HG03378 (cell line): ENCODE measurements at regions not wholly inside any gene's neighbourhood (a gene's known extent, or its start where the extent isn't known, plus 50 kb on each side); places are given as distances from the start of the nearest gene placed in this dataset.

Source experiments
- ATAC-seq: cut with Tn5 transposase; IDR thresholded peaks from one replicate; pipeline ENCODE4 v1.9.1; 2021; ENCODE audit warnings: mild to moderate bottlenecking, moderate library complexity; ENCODE audit not compliant: unreplicated experiment

- no peak for ATAC-seq
These were observed 273.7 kb downstream of the KLF12 start for GRCh38 chr13:73860501-73860900.

GRCh38 chr13:73859841-73860240 is 274.4 kb downstream of the KLF12 start:
- ATAC-seq = no peak

GRCh38 chr13:73857106-73857505 is 277.1 kb downstream of the KLF12 start:
- no peak for ATAC-seq

- peak; percentile 50 for ATAC-seq
These were observed 283.1 kb downstream of the KLF12 start for GRCh38 chr13:73851104-73851503.

GRCh38 chr13:73850104-73850873 is 283.9 kb downstream of the KLF12 start:
- ATAC-seq = no peak

GRCh38 chr13:73849292-73849691 is 284.9 kb downstream of the KLF12 start:
- no peak for ATAC-seq

- ATAC-seq = no peak
These were observed 289.2 kb downstream of the KLF12 start for GRCh38 chr13:73844986-73845385.

- no peak for ATAC-seq
These were observed 291.6 kb downstream of the KLF12 start for GRCh38 chr13:73842626-73843025.

GRCh38 chr13:73842184-73842583 is 292.0 kb downstream of the KLF12 start:
- ATAC-seq = no peak

GRCh38 chr13:73837147-73837546 is 297.1 kb downstream of the KLF12 start:
- no peak for ATAC-seq

GRCh38 chr13:73835138-73835721 is 299.0 kb downstream of the KLF12 start:
- peak; percentile 66 for ATAC-seq

- no peak for ATAC-seq
These were observed 300.7 kb downstream of the KLF12 start for GRCh38 chr13:73833325-73834070.

- no peak for ATAC-seq
These were observed 301.4 kb downstream of the KLF12 start for GRCh38 chr13:73832825-73833224.

- no peak for ATAC-seq
These were observed 302.0 kb downstream of the KLF12 start for GRCh38 chr13:73832128-73832588.

- no peak for ATAC-seq
These were observed 304.8 kb downstream of the KLF12 start for GRCh38 chr13:73829416-73829815.

GRCh38 chr13:73828811-73829210 is 305.4 kb downstream of the KLF12 start:
- no peak for ATAC-seq

GRCh38 chr13:73827434-73827833 is 306.8 kb downstream of the KLF12 start:
- no peak for ATAC-seq

- ATAC-seq = no peak
These were observed 309.1 kb downstream of the KLF12 start for GRCh38 chr13:73825143-73825542.

GRCh38 chr13:73822668-73823592 is 311.3 kb downstream of the KLF12 start:
- ATAC-seq = no peak

- no peak for ATAC-seq
These were observed 313.5 kb downstream of the KLF12 start for GRCh38 chr13:73820688-73821087.

- no peak for ATAC-seq
These were observed 313.9 kb downstream of the KLF12 start for GRCh38 chr13:73820285-73820684.
